Mesendoderm (in vitro differentiated cells): ENCODE measurements at regions not wholly inside any gene's neighbourhood (a gene's known extent, or its start where the extent isn't known, plus 50 kb on each side); places are given as distances from the start of the nearest gene placed in this dataset.

Source experiments
- DNase-seq: peaks from one replicate; pipeline ENCODE4 v3.0.0; 2013
- H2AK5ac ChIP-seq: 2 replicates; pipeline ENCODE4 v1.6.1; 2013; ENCODE audit warnings: low read length, inconsistent platforms
- H2BK120ac ChIP-seq: 2 replicates; pipeline ENCODE4 v1.6.1; 2013; ENCODE audit warnings: low read depth, mild to moderate bottlenecking, low read length, moderate library complexity, mixed read lengths
- H2BK15ac ChIP-seq: replicated peaks from 2 replicates; pipeline ENCODE4 v1.6.1; 2013; ENCODE audit warnings: low read depth, mild to moderate bottlenecking, moderate library complexity
- H2BK5ac ChIP-seq: 2 replicates; pipeline ENCODE4 v1.6.1; 2013; ENCODE audit warnings: low read length, inconsistent platforms
- H3K18ac ChIP-seq: 2 replicates; pipeline ENCODE4 v1.6.1; 2013; ENCODE audit warnings: mild to moderate bottlenecking, low read length, mixed read lengths
- H3K23ac ChIP-seq: one replicate; pipeline ENCODE4 v1.6.1; 2013; ENCODE audit warnings: low read length
- H3K27ac ChIP-seq: 2 replicates; pipeline ENCODE4 v1.5.1; 2013; ENCODE audit warnings: low read depth, mild to moderate bottlenecking, inconsistent platforms, low read length, moderate library complexity
- H3K27me3 ChIP-seq: 2 replicates; pipeline ENCODE4 v1.6.1; 2013; ENCODE audit warnings: low read length, control low read depth, mild to moderate bottlenecking, inconsistent platforms; ENCODE audit not compliant: insufficient read depth, poor library complexity
- H3K36me3 ChIP-seq: 2 replicates; pipeline ENCODE4 v1.6.1; 2013; ENCODE audit warnings: low read length, inconsistent platforms; ENCODE audit not compliant: control insufficient read depth, insufficient read depth
- H3K4ac ChIP-seq: one replicate; pipeline ENCODE4 v1.6.1; 2013; ENCODE audit warnings: low read depth, mild to moderate bottlenecking, low read length, moderate library complexity
- H3K4me1 ChIP-seq: 2 replicates; pipeline ENCODE4 v1.6.1; 2013; ENCODE audit warnings: low read depth, low read length, inconsistent platforms; ENCODE audit not compliant: control insufficient read depth
- H3K4me2 ChIP-seq: 2 replicates; pipeline ENCODE4 v1.6.1; 2013; ENCODE audit warnings: low read length
- H3K4me3 ChIP-seq: 2 replicates; pipeline ENCODE4 v1.5.1; 2013; ENCODE audit warnings: mild to moderate bottlenecking, low read length
- H3K56ac ChIP-seq: one replicate; pipeline ENCODE4 v1.6.1; 2013; ENCODE audit warnings: low read length
- H3K79me1 ChIP-seq: 2 replicates; pipeline ENCODE4 v1.6.1; 2013; ENCODE audit warnings: low read length, inconsistent platforms
- H3K79me2 ChIP-seq: 2 replicates; pipeline ENCODE4 v1.6.1; 2013; ENCODE audit warnings: mild to moderate bottlenecking, low read length; ENCODE audit not compliant: control insufficient read depth, insufficient read depth
- H3K9ac ChIP-seq: 2 replicates; pipeline ENCODE4 v1.6.1; 2013; ENCODE audit warnings: low read length, inconsistent platforms
- H4K5ac ChIP-seq: one replicate; pipeline ENCODE4 v1.6.1; 2013; ENCODE audit warnings: low read length
- H4K8ac ChIP-seq: one replicate; pipeline ENCODE4 v1.6.1; 2013; ENCODE audit warnings: low read depth, mild to moderate bottlenecking, control low read depth, low read length, moderate library complexity
- WGBS: extraction: QIAGEN DNeasy Blood & Tissue Kit; methylation state at CpG from one replicate; pipeline ENCODE4 v1.1.7; 2013; ENCODE audit warnings: low lambda C conversion rate, missing lambda C conversion rate; ENCODE audit not compliant: insufficient coverage; ENCODE audit errors: extremely low coverage; 5-methylcytosine and 5-hydroxymethylcytosine counted together

DNA sequence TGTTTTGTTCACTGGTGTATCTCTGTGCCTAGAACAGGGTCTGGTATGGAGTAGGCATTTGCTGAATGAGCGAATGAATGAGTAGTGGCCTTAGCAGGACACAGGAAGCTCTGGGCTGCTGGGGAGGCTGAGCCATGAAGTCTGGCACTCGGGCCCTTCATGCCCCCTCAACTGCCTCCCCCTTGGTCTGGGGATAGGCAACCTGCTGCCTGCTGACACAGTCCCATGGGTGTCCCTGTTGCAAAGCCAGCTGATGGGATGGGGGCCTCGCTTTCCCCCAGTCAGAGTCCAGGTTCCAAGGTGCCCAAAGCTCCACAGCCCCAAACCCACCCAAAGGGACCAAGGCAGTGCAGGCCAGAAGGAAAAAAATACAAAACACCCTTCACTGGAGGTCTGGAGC, 107.0 kb upstream of the CASZ1 start:
- H3K27me3 ChIP-seq, result no peaks in the 10 kb centered on the region

DNA sequence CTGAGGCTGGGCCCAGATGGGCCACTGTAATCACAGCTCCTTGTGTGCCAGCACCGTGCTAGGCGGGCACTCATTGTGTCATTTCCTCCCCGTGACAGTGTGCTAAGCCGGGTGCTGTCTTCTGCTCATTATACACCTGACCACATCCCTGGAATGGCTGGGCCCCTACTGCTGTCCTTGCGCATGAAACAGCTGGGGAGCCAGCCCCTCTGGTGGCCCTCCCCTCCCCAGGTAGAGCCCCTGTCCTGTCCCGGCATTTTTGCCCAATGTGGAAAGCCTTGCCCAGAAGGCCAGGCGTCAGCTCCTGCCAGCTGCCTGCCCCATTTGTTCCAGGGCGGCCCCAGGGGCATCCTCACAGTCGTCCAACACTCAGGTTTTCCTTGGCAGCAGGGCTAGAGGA, 107.4 kb upstream of the CASZ1 start:
- no CpG with 5 or more reads among the region's 9 CpGs for WGBS
- H3K18ac ChIP-seq, result no peak overlapping the region
- no peak for DNase-seq
- H3K9ac ChIP-seq, result no peak overlapping the region
- no peak overlapping the region for H3K4ac ChIP-seq
- no peak overlapping the region for H3K4me2 ChIP-seq
- H3K4me3 ChIP-seq, result no peak overlapping the region
- H3K79me1 ChIP-seq, result no peaks in the 10 kb centered on the region
- H3K27ac ChIP-seq, result no peak overlapping the region
- H2BK120ac ChIP-seq, result no peak overlapping the region
- no peaks in the 10 kb centered on the region for H3K36me3 ChIP-seq
- H4K5ac ChIP-seq, result no peak overlapping the region
- H3K56ac ChIP-seq, result no peak overlapping the region
- no peaks in the 10 kb centered on the region for H3K27me3 ChIP-seq
- H3K23ac ChIP-seq, result no peak overlapping the region
- no peak overlapping the region for H2BK5ac ChIP-seq
- no peak overlapping the region for H2BK15ac ChIP-seq
- no peaks in the 10 kb centered on the region for H3K79me2 ChIP-seq
- peaks cover 5% of the 10 kb centered on the region for H3K4me1 ChIP-seq
- H2AK5ac ChIP-seq, result no peak overlapping the region
- H4K8ac ChIP-seq, result no peak overlapping the region

More for the DNA sequence above, 107.0 kb upstream of the CASZ1 start:
- no peaks in the 10 kb centered on the region for H3K79me1 ChIP-seq
- H3K56ac ChIP-seq, result no peak overlapping the region
- H3K79me2 ChIP-seq, result no peaks in the 10 kb centered on the region
- H3K23ac ChIP-seq, result no peak overlapping the region
- WGBS, result no CpG with 5 or more reads among the region's 3 CpGs
- H4K5ac ChIP-seq, result no peak overlapping the region
- no peak overlapping the region for H2BK120ac ChIP-seq
- H3K4me2 ChIP-seq, result no peak overlapping the region
- no peak overlapping the region for H3K9ac ChIP-seq
- no peaks in the 10 kb centered on the region for H3K36me3 ChIP-seq
- H2BK15ac ChIP-seq, result no peak overlapping the region
- peaks cover 5% of the 10 kb centered on the region for H3K4me1 ChIP-seq
- H3K27ac ChIP-seq, result no peak overlapping the region
- H4K8ac ChIP-seq, result no peak overlapping the region
- H2AK5ac ChIP-seq, result no peak overlapping the region
- no peak overlapping the region for H3K4ac ChIP-seq
- no peak for DNase-seq
- H2BK5ac ChIP-seq, result no peak overlapping the region
- H3K4me3 ChIP-seq, result no peak overlapping the region
- H3K18ac ChIP-seq, result no peak overlapping the region

DNA sequence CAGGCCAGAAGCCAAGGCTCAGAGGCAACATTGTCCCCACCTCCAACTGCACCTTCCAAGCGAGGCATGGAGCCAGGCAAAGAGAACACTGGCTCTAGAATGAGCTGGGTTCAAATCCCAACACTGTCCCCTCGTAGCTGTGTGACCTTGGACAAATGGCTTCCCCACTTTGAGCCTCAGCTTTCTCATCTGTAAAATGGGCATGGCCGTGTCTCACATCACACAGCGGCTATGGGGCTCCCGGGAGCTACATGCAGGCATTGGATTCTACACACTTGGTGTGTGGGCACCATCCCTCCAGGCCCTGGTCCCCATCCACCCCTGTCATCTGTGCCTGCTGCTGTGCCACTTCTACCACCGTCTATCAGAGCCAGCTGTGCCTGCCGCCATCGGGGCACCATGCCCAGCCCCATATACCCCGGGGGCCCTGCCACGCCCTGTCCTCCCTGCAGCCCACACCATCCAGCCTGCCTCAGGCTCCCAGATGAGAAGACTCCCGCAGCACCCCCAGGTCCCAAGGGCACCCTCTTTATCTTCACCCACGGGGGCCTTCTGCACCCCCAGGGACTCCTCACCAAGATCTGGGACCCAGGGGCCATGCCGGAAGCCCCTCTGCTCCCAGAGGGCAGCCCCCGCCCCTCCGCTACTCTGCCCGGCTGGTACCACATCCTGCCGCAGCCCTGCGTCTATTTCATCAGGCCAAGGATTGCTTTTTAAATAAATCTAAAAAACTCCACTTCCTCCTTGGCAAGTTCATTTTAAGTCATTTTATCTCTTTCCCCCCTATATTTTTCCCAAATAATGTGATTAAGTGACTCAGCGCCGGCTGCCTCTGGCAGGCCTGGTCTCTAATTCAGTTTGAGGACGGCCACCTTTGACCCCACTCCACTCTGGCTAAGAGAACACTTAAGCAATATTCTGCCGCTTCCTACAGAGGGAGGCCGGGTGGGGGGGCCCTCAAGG, 107.8 kb upstream of the TARDBP start:
- Histone ChIP-seq H3K23ac (no peak overlapping the region), H3K27ac (no peak overlapping the region), H2BK5ac (no peak overlapping the region), H3K9ac (no peak overlapping the region), H4K5ac (no peak overlapping the region), H3K56ac (no peak overlapping the region), H3K79me2 (no peaks in the 10 kb centered on the region), H3K79me1 (no peaks in the 10 kb centered on the region), H4K8ac (no peak overlapping the region), H3K4me3 (no peak overlapping the region), H3K36me3 (no peaks in the 10 kb centered on the region), H3K18ac (no peak overlapping the region), H3K27me3 (no peaks in the 10 kb centered on the region), H3K4me2 (no peak overlapping the region), H3K4ac (no peak overlapping the region), H2BK15ac (no peak overlapping the region), H2AK5ac (no peak overlapping the region), H2BK120ac (no peak overlapping the region), H3K4me1 (peaks cover 5% of the 10 kb centered on the region)
- no peak for DNase-seq
- no CpG with 5 or more reads among the region's 23 CpGs for WGBS

DNA sequence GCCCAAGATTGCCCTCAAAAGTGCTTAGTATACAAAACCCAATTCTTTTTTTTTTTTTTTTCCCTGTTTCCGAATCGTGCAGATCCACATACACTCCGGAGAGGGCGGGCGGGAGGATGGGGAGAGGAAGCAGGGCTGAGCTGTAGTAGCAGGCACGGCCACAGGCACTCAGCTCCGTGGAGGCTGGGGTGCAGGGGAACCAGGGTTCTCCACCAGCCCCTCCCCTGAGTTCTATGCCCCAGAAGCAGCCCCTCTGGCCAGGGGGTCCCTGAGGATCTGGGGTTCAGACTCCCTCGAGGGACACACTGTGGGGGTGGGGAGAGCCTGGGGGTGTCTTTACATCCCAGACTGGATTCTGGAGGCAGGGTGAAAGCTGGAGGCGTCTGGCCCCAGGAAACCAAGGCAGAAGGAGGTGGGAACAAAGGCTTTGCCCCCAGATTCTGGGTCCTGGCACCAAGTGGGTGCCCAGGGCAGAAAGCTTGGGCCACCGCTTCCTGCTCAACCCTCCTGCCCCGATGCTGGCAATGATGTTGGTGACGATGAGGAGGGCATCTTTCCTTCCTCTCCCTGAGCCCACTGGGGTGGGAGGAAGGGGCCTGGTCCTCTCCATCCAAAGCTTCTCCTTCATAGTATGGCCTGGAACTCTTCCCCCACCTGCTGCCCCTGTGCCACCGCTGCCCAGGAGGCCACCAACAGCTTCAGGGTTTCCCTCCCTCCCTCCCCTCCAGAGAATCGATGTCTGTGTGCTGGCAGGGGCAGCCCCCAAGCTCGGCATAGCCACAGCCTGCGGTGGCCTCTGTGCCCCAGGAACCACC, 106.4 kb upstream of the TARDBP start:
- Histone ChIP-seq H2BK120ac (no peak overlapping the region), H2BK15ac (no peak overlapping the region), H3K4me1 (peaks cover 5% of the 10 kb centered on the region), H3K27ac (no peak overlapping the region), H2BK5ac (no peak overlapping the region), H3K9ac (no peak overlapping the region), H3K4me2 (no peak overlapping the region), H2AK5ac (no peak overlapping the region), H4K8ac (no peak overlapping the region), H3K79me2 (no peaks in the 10 kb centered on the region), H3K27me3 (no peaks in the 10 kb centered on the region), H3K79me1 (no peaks in the 10 kb centered on the region), H3K4ac (no peak overlapping the region), H3K56ac (no peak overlapping the region), H3K4me3 (no peak overlapping the region), H4K5ac (no peak overlapping the region), H3K18ac (no peak overlapping the region), H3K23ac (no peak overlapping the region), H3K36me3 (no peaks in the 10 kb centered on the region)
- no peak for DNase-seq
- no CpG with 5 or more reads among the region's 16 CpGs for WGBS

DNA sequence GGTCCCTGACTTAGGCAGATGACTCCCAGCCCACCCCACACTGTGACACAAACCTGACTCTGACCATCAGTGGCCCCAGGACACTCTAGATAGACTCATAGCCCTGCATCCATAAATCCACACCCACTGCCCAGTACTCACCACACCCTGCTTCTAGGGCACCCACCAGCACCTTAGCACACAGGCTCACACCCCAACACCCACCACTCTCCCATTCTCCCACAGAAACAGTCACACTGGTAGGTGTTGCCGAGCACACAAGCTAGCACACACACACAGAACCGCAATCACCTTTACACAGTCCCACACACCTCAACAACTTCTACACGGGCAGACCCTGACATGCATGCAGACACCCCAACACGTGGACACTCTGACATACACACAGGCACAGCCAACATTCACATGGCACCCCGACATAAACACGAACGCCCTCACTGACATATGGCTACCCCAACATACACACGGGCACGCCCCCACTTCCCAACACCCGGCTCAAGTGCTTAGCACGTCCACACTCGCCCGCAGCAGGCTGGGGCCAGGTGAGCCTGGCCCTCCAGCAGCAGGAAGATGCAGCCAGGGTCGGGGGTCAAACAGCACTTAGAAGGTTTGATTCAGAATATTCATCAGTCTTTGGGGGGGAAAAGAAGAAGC, 105.5 kb upstream of the TARDBP start:
- Histone ChIP-seq H3K27me3 (no peaks in the 10 kb centered on the region), H3K79me1 (no peaks in the 10 kb centered on the region), H3K4me2 (no peak overlapping the region), H2BK15ac (no peak overlapping the region), H2BK5ac (no peak overlapping the region), H3K4me3 (no peak overlapping the region), H3K23ac (no peak overlapping the region), H3K9ac (no peak overlapping the region), H3K18ac (no peak overlapping the region), H3K56ac (no peak overlapping the region), H4K5ac (no peak overlapping the region), H3K79me2 (no peaks in the 10 kb centered on the region), H3K36me3 (no peaks in the 10 kb centered on the region), H2AK5ac (no peak overlapping the region), H3K4me1 (peaks cover 1% of the 10 kb centered on the region), H3K27ac (no peak overlapping the region), H3K4ac (no peak overlapping the region), H2BK120ac (no peak overlapping the region), H4K8ac (no peak overlapping the region)
- no CpG with 5 or more reads among the region's 14 CpGs for WGBS
- no peak for DNase-seq
